GM12891 (cell line): ENCODE measurements at regions not wholly inside any gene's neighbourhood (a gene's known extent, or its start where the extent isn't known, plus 50 kb on each side); places are given as distances from the start of the nearest gene placed in this dataset.
A peak's percentile ranks its signal among the peaks of the same experiment; 100 is the strongest.
"Not testable (repeated sequence)": the region's sequence is repeated elsewhere in the genome, so short reads cannot be mapped to it uniquely, and the experiment has no call there.

ENCODE experiments used
- DNase-seq: peaks from one replicate; pipeline ENCODE4 v3.0.0; 2011; ENCODE audit warnings: low spot score; ENCODE audit not compliant: insufficient read length
- FAIRE-seq: peaks from 2 replicates; lab custom pipeline; 2011; peaks lifted over from hg19 to GRCh38; lab: Jason Lieb, UNC

DNA sequence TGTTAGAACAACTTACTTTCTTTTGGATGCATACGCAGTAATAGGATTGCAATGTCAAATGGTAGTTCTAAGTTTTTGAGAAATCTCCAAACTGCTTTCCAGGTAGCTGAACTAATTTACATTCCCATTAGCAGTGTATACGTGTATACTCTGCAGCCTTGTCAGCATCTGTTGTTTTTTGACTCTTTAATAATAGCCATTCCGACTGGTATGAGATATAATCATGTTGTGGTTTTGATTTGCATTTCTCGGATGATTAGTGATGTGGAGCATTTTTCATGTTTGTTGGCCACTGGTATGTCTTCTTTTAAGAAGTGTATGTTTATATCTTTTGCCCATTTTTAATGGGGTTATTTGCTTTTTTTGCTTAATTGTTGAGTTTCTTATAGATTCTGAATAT lies 76.9 kb upstream of the HNRNPA1L2 start:
- DNase-seq, result not testable (repeated sequence)
- FAIRE-seq, result peak; percentile 74

GRCh38 chr13:52569904-52570602 lies 72.2 kb upstream of the HNRNPA1L2 start:
- DNase-seq, result not testable (repeated sequence)
- FAIRE-seq, result peak; percentile 96

GRCh38 chr13:52571163-52571562 lies 71.1 kb upstream of the HNRNPA1L2 start:
- not testable (repeated sequence) for FAIRE-seq, DNase-seq

- DNase-seq, result not testable (repeated sequence)
- peak; percentile 52 for FAIRE-seq
These were observed 59.3 kb upstream of the HNRNPA1L2 start for GRCh38 chr13:52582962-52583361.
